ELF-1 (cell line): ENCODE measurements at regions not wholly inside any gene's neighbourhood (a gene's known extent, or its start where the extent isn't known, plus 50 kb on each side); places are given as distances from the start of the nearest gene placed in this dataset.

Source experiments
- DNase-seq: peaks from one replicate; pipeline ENCODE4 v3.0.0-alpha.2; 2016; ENCODE audit warnings: low read depth, low spot score

DNA sequence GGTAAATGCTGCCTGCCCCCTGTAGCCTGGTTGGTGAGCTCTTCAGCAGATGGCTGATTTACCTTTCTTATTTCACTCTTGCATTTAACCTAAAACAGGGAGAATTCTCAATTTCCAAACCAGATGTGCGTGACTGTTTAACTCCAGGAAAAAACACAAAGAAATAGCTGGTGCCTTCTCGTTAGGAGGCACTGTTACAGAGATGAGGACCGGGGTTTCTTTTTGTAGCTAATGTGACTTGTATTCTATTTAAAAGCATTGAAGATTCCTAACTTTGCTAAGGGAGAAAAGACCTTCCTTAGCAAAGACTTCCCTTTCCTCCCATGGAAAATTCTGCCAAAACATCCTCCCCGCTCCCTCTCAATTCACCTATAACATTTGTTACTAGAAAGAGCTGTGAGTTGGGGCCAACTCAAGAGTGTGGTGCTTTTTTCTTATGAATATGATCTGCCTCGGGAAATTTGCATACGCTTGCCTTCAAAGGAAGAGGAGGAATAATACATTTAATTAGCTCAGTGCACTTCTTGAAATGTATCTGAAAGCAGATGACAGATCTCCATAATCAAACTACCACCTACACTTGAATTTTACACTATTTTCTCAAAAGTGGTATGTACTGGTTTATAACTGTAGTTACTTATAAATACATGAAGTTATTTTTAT, 102.0 kb upstream of the ARID2 start:
- no peak for DNase-seq

DNA sequence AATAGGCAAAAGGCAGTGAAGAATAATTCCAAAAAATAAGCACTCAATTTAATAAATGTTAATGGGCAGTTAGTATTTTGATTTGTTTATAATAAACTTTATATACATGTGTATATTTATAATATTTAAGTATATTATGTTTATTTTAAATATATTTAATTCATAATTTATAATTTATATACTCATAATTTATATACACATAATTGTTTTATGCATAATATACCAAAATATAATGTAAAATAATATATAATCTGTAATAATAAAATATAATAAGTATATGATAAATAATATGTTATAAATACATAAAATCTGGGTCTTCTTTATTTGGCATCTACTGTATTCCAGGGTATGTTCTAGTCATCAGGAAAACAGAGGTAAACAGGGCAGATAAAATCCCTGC, 100.2 kb upstream of the ARID2 start:
- no peak for DNase-seq

DNA sequence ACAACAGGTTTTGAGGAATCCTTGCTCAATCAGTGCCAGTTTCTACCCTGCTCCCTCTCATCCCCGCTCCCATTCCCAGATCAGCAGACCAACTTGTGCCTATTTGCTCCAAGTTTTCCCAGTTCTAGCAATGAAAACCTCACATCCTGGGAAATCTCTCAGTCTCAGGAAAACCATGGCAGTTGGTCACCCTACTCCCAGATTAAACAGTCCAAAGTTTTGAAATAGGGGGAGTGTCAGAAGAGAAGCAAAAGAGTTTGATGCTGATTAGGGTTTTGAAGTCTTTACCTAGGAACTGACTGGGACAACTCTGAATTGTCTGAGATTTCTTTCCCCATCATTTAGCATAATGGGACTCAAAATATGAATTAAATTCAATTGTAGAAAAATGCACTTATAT, 95.8 kb upstream of the ARID2 start:
- DNase-seq, result no peak

- DNase-seq, result peak; percentile 32
Observed at GRCh38 chr12:45634273-45634917, 95.1 kb upstream of the ARID2 start.

GRCh38 chr12:45637242-45637641, 92.3 kb upstream of the ARID2 start:
- DNase-seq, result no peak

DNA sequence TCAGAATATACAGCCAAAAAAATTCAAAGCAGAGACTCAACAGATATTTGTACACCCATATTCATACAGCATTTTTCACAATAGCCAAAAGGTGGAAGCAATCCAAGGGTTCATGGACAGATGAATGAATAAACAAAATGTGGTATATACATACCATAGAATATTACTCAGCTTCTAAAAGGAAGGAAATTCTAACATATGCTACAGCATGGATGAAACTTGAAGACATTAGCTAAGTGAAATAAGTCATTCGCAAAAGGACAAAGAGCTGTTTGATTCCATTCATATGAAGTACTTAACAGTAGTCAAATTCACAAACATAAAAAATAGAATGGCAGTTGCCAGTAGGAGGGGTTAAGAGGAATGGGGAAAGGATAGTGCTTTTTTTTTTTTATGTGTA, 91.8 kb upstream of the ARID2 start:
- no peak for DNase-seq

DNA sequence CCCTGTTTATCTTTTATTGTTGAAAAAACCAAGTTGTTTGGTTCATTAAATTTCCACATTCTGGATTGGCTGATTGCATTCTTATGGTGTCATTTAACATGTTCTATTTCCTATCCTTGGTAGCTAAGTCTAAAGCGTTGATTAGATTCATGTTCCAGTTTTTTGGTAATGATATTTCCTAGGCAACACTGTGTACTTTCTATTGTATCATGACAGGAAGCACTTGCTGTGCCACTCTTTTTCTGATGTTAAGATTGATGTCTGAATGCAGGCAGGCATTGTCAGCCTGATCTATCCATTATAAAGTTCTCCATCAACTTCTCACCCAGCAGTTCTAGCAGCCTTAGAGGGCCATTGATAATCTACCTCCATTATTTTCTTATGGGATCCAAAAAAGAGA, 91.1 kb upstream of the ARID2 start:
- no peak for DNase-seq

GRCh38 chr12:45644541-45644940, 85.0 kb upstream of the ARID2 start:
- DNase-seq, result no peak

- DNase-seq, result no peak
Observed at GRCh38 chr12:45646851-45647581, 82.5 kb upstream of the ARID2 start.

- DNase-seq, result no peak
Observed at GRCh38 chr12:45648070-45648469, 81.4 kb upstream of the ARID2 start.

DNA sequence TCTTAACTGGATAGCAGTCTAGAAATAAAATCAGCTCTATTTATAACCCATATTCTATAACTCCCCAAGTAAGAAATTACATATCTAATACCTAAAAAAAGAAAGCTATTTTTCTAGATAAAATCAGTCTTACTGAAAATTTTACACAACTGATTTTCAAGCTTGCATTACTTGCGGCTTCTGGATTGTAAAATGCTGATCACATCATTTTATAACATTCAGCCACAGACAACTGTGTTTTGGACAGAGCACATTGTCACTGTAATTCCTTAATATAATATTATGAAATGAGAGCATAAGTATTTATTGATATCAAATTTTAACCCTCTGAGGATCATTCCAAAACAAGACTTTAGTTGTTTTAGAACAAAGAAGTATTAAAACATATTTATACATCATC, 78.5 kb upstream of the ARID2 start:
- no peak for DNase-seq

- no peak for DNase-seq
Observed at GRCh38 chr12:45654002-45654665, 75.4 kb upstream of the ARID2 start.

- no peak for DNase-seq
Observed at GRCh38 chr12:45655186-45655585, 74.3 kb upstream of the ARID2 start.

GRCh38 chr12:45655743-45656142, 73.8 kb upstream of the ARID2 start:
- no peak for DNase-seq

DNA sequence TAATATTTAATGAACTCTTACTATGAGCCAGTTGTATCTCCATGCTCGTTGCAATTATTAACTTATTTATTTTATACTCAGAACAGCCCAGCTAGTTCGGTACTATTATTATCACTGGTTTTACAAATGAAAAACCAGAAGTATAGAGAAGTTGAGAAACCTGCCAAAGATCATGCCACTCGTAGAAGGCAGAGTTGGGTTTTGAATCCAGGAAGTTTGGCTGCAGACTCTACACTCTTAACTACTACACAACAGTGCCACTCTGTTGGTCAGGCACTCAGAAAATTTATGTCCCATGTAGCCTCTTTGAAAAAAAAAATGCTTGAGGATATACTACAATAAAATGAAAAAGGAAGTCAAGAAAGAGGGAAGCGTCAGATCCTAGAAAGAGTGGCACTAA, 71.5 kb upstream of the ARID2 start:
- DNase-seq, result no peak

DNA sequence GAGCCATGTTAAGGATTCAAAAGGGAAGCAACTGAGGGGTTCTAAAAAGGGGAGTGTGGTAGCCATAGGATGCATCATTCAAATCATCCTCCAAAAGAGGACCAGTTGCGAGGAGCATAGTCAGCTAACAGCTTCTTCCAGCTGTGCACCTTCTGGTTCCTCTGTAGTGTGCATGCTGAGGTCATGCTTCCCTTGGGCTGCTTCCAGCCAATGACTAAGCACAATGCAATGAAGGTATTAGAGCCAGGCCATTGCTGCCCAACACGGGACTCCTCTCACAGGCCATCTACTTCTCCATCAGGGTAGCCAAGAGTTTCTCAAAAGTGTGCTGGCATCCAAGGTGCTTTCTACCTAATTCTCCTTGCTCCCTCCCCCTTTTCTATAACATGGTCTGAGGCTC, 69.2 kb upstream of the ARID2 start:
- peak; percentile 8 for DNase-seq

DNA sequence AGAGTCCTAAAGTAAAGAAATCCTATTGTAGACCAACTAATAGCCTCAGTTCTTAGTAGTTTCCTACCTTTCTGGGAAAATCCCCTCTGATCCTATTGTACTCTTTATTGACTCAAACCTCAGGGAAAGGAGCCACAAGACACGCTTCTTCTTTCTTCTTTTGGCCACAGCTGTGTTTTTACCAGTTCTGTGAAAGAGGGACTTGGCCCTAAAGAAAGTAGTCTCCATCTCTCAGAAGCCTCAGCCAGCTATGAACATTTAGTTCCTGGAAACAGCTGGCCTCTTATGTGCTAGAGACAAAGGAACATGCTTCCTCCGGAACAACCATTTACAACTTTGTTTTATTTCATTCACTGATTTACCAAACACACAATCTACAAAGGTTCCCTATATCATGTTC, 66.1 kb upstream of the ARID2 start:
- DNase-seq, result no peak

DNA sequence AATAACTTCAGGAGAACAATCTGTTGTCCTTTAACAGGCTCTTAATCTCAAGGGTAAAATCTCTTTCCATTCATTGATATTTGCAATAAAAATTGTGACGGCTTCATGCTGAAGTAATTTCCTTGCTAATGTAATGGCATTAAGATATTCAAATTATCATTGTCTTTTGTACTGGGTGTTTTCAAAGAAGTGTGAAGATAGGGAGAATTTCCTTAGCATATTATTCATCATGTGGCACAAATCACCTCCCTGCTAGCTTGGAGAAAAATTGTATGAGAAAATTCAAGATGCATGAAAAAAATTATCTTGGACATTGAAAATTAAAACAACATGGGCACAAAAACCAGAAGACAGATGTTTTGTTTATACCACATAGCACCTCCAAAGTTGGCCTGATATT, 63.6 kb upstream of the ARID2 start:
- no peak for DNase-seq

- no peak for DNase-seq
Observed at GRCh38 chr12:45666396-45666795, 63.1 kb upstream of the ARID2 start.

DNA sequence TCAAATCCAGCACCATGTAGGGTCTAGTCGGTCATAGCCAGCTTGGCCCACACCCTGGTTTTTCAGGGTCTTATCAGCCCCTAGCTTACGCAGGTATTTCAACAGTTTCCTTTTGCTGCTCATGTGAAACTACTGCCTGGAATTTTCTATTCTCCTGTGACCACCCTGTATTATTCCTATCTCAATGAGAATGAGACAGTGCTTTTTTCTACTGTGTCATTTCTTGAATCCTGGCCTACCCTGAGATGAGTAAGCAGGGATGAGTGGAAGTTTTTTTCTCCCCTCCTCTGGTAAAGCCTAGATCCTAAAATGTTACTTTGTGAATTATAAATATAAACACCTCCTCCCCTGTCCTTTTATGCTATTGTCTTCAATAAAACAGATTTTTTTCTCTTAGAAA, 62.7 kb upstream of the ARID2 start:
- no peak for DNase-seq

DNA sequence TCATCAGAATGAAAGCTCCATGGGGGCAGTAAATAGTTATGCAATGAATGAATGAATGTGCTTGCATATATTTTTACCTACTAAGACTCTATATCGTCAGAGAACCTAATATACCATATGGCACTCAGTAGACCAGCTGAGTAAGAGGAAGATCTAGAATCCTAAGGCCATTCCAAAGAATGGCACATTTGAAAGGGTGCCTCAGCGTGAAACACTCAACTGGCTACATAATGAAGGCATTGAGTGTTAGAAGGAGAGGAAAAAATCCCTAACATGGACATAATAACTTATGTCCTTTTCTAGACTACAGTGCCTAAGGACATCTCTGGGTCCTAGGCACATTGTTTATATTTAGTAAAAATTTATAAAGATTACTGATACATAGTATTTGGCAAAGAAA, 61.7 kb upstream of the ARID2 start:
- no peak for DNase-seq

- no peak for DNase-seq
Observed at GRCh38 chr12:45668641-45669040, 60.9 kb upstream of the ARID2 start.

DNA sequence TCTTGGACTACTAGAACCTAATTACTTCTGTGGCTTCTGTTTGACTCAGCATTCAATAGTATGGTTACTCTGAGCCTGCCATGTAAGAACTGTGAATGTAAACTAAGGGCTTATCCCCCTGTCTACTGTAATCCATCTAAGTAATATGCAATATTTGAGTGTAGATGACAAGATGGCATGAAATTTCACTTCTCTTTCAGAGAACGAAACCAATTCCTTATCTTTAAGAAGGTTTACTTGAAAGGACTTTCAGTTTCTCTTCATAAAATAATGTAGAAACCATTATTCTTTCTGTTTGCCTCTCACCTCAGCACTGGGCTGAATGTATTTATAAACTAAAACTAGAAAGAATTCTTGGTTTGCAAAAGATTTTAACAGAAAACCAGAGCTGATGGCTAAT, 60.4 kb upstream of the ARID2 start:
- DNase-seq, result no peak
